H1 (cell line): ENCODE measurements at regions not wholly inside any gene's neighbourhood (a gene's known extent, or its start where the extent isn't known, plus 50 kb on each side); places are given as distances from the start of the nearest gene placed in this dataset.

ENCODE experiments used
- CTCF ChIA-PET: fragments of 300-600 bp; sonication (Branson Sonifier 250); formaldehyde crosslinking; loops from one replicate; lab custom pipeline; 2021; ENCODE audit not compliant: partially characterized antibody; lab: Charles Lee
- POLR2A ChIA-PET: fragments of 300-600 bp; sonication (Branson Sonifier 250); formaldehyde crosslinking; loops from one replicate; lab custom pipeline; 2021; ENCODE audit warnings: inconsistent platforms; ENCODE audit not compliant: partially characterized antibody; lab: Charles Lee
- DNase-seq, 2 experiments: peaks; one replicate each; pipeline versions ENCODE4 v3.0.0 to v3.0.0-alpha.2; 2010 to 2022; ENCODE audit warnings: low spot score in 2 of 2, low read depth in 1 of 2, mixed read lengths in 1 of 2
- FAIRE-seq: peaks from 2 replicates; lab custom pipeline; 2011; peaks lifted over from hg19 to GRCh38; lab: Jason Lieb, UNC
- H2AFZ ChIP-seq: 2 replicates; pipeline ENCODE4 v1.8.1; 2012; ENCODE audit warnings: low read length, inconsistent platforms
- H2AK5ac ChIP-seq: 2 replicates; pipeline ENCODE4 v1.6.1; 2013; ENCODE audit warnings: low read depth, low read length
- H2BK120ac ChIP-seq: replicated peaks from 2 replicates; pipeline ENCODE3; 2013; ENCODE audit warnings: low read depth, low read length, inconsistent platforms
- H2BK12ac ChIP-seq: 2 replicates; pipeline ENCODE4 v1.6.1; 2013; ENCODE audit warnings: low read depth, low read length
- H2BK15ac ChIP-seq: 2 replicates; pipeline ENCODE4 v1.6.1; 2013; ENCODE audit warnings: low read length
- H2BK20ac ChIP-seq: 2 replicates; pipeline ENCODE4 v1.6.1; 2013; ENCODE audit warnings: low read length
- H2BK5ac ChIP-seq: 2 replicates; pipeline ENCODE4 v1.6.1; 2013; ENCODE audit warnings: low read depth, low read length
- H3K14ac ChIP-seq: 2 replicates; pipeline ENCODE4 v1.6.1; 2013; ENCODE audit warnings: inconsistent platforms; ENCODE audit not compliant: insufficient read length
- H3K18ac ChIP-seq: 2 replicates; pipeline ENCODE4 v1.6.1; 2013; ENCODE audit warnings: low read length; ENCODE audit errors: extremely low read depth
- H3K23ac ChIP-seq: 2 replicates; pipeline ENCODE4 v1.6.1; 2013; ENCODE audit warnings: inconsistent platforms; ENCODE audit not compliant: insufficient read length
- H3K23me2 ChIP-seq: 2 replicates; pipeline ENCODE4 v1.6.1; 2013; ENCODE audit warnings: low read depth, low read length
- H3K27ac ChIP-seq: 2 replicates; pipeline ENCODE4 v1.6.1; 2011; ENCODE audit warnings: low read depth, low read length, inconsistent platforms
- H3K27me3 ChIP-seq, 4 experiments: replicated peaks in 1 of 4; 1 replicate in 1 of 4; 2 replicates in 3 of 4; pipeline versions ENCODE4 v1.6.1 to v1.8.1; 2011 to 2013; ENCODE audit warnings: low read length in 3 of 4, mild to moderate bottlenecking in 3 of 4, inconsistent platforms in 2 of 4, mixed read lengths in 2 of 4, moderate library complexity in 1 of 4; ENCODE audit not compliant: control insufficient read depth in 3 of 4, insufficient read depth in 3 of 4; ENCODE audit errors: extremely low read depth in 1 of 4
- H3K36me3 ChIP-seq, 4 experiments: 2 replicates each; pipeline versions ENCODE4 v1.6.1 to v1.8.1; 2011 to 2013; ENCODE audit warnings: mild to moderate bottlenecking in 4 of 4, low read length in 3 of 4, moderate library complexity in 2 of 4, control low read depth in 1 of 4, inconsistent platforms in 1 of 4; ENCODE audit not compliant: insufficient read depth in 4 of 4, control insufficient read depth in 2 of 4
- H3K4ac ChIP-seq: replicated peaks from 2 replicates; pipeline ENCODE3; 2013; ENCODE audit warnings: low read length, low read depth, mixed read lengths, inconsistent platforms; ENCODE audit not compliant: insufficient read length
- H3K4me1 ChIP-seq, 4 experiments: replicated peaks in 1 of 4; 1 replicate in 1 of 4; 2 replicates in 3 of 4; pipeline versions ENCODE4 v1.6.1 to v1.8.1; 2011 to 2013; ENCODE audit warnings: low read length in 3 of 4, inconsistent platforms in 2 of 4, mixed read lengths in 1 of 4; ENCODE audit not compliant: insufficient read depth in 4 of 4, control insufficient read depth in 3 of 4
- H3K4me2 ChIP-seq, 2 experiments: 2 replicates each; pipeline versions ENCODE4 v1.6.1 to v1.8.1; 2011 to 2013; ENCODE audit warnings: low read depth in 2 of 2, low read length in 2 of 2, control low read depth in 1 of 2, inconsistent platforms in 1 of 2, mild to moderate bottlenecking in 1 of 2; ENCODE audit not compliant: insufficient read depth in 1 of 2
- H3K4me3 ChIP-seq, 4 experiments: fragments of 200-600, 300-600 bp in 1 of 4; sonication (generic), shearing (Covaris generic), sonication (Bioruptor Twin) in 1 of 4; 2 replicates each; pipeline versions ENCODE4 v1.5.1 to v1.8.1; 2011 to 2016; ENCODE audit warnings: low read length in 4 of 4, low read depth in 3 of 4, control low read depth in 2 of 4, inconsistent platforms in 2 of 4, mild to moderate bottlenecking in 2 of 4, mixed read lengths in 1 of 4, moderate library complexity in 1 of 4; ENCODE audit not compliant: insufficient read depth in 2 of 4; ENCODE audit errors: extremely low read depth in 1 of 4
- H3K56ac ChIP-seq: replicated peaks from 2 replicates; pipeline ENCODE3; 2013; ENCODE audit warnings: low read depth, mild to moderate bottlenecking, mixed read lengths, low read length, inconsistent platforms; ENCODE audit not compliant: insufficient read length
- H3K79me1 ChIP-seq: 2 replicates; pipeline ENCODE4 v1.6.1; 2013; ENCODE audit warnings: low read depth, low read length, control low read depth
- H3K79me2 ChIP-seq, 2 experiments: 2 replicates each; pipeline versions ENCODE4 v1.6.1 to v1.8.1; 2012 to 2013; ENCODE audit warnings: low read length in 2 of 2, mild to moderate bottlenecking in 2 of 2, inconsistent platforms in 1 of 2; ENCODE audit not compliant: insufficient read depth in 2 of 2, control insufficient read depth in 1 of 2
- H3K9ac ChIP-seq, 4 experiments: replicated peaks in 1 of 4; 1 replicate in 1 of 4; 2 replicates in 3 of 4; pipeline versions ENCODE4 v1.6.1 to v1.8.1; 2011 to 2013; ENCODE audit warnings: low read depth in 3 of 4, low read length in 3 of 4, control low read depth in 2 of 4, mild to moderate bottlenecking in 2 of 4, moderate library complexity in 2 of 4, inconsistent platforms in 1 of 4; ENCODE audit errors: extremely low read depth in 1 of 4
- H3K9me3 ChIP-seq, 2 experiments: 2 replicates each; pipeline versions ENCODE4 v1.6.1 to v1.8.1; 2012 to 2013; ENCODE audit warnings: mild to moderate bottlenecking in 2 of 2, moderate library complexity in 2 of 2, control low read depth in 1 of 2, inconsistent platforms in 1 of 2, low read depth in 1 of 2, low read length in 1 of 2, mixed read lengths in 1 of 2; ENCODE audit not compliant: insufficient read depth in 2 of 2
- H4K20me1 ChIP-seq, 2 experiments: replicated peaks in 1 of 2; 2 replicates each; pipeline versions ENCODE3 to v1.8.1; 2011 to 2013; ENCODE audit warnings: inconsistent platforms in 2 of 2, low read length in 2 of 2, mild to moderate bottlenecking in 1 of 2; ENCODE audit not compliant: insufficient read depth in 2 of 2, control insufficient read depth in 1 of 2
- H4K5ac ChIP-seq: 2 replicates; pipeline ENCODE4 v1.6.1; 2013; ENCODE audit warnings: low read length, low read depth, mixed read lengths, inconsistent platforms; ENCODE audit not compliant: insufficient read length
- H4K8ac ChIP-seq: 2 replicates; pipeline ENCODE4 v1.8.0; 2013; ENCODE audit warnings: mild to moderate bottlenecking, moderate library complexity, low read length, inconsistent platforms; ENCODE audit not compliant: insufficient read depth; ENCODE audit errors: extremely low read depth
- H4K91ac ChIP-seq: replicated peaks from 2 replicates; pipeline ENCODE3; 2013; ENCODE audit warnings: low read length, mixed read lengths, inconsistent platforms; ENCODE audit not compliant: insufficient read length
- ASH2L ChIP-seq: fragments of 200-600, 300-600 bp; sonication (generic); IDR thresholded peaks from one replicate; pipeline ENCODE4 v1.7.1; 2017; ENCODE audit warnings: low read length
- BCL11A ChIP-seq, 2 experiments: IDR thresholded peaks; one replicate each; pipeline ENCODE4 v1.6.1; 2011; ENCODE audit warnings: low read depth in 2 of 2, low read length in 2 of 2, mild to moderate bottlenecking in 2 of 2
- CBX5 ChIP-seq: fragments of 300-800, 300-1000 bp; sonication (generic); IDR thresholded peaks from 2 replicates; pipeline ENCODE4 v1.7.1; 2016; ENCODE audit warnings: antibody characterized with exemption, low read length, low read depth
- CBX8 ChIP-seq: fragments of 300-800, 300-1000 bp; sonication (generic); IDR thresholded peaks from 2 replicates; pipeline ENCODE4 v1.7.1; 2016; ENCODE audit warnings: low read depth, low read length, borderline replicate concordance
- CHD2 ChIP-seq: IDR thresholded peaks from 2 replicates; pipeline ENCODE4 v1.6.1; 2012; ENCODE audit warnings: low read length, improper control_type of control experiment
- CREB1 ChIP-seq: IDR thresholded peaks from 2 replicates; pipeline ENCODE4 v1.6.1; 2012; ENCODE audit warnings: inconsistent platforms
- FOSL1 ChIP-seq: IDR thresholded peaks from 2 replicates; pipeline ENCODE4 v1.6.1; 2011; ENCODE audit warnings: mild to moderate bottlenecking, low read depth, low read length, moderate library complexity; ENCODE audit not compliant: insufficient read depth
- GTF2F1 ChIP-seq: IDR thresholded peaks from 2 replicates; pipeline ENCODE4 v1.6.1; 2012; ENCODE audit warnings: low read depth, low read length, improper control_type of control experiment, borderline replicate concordance
- HDAC6 ChIP-seq: IDR thresholded peaks from one replicate; pipeline ENCODE4 v1.7.1; 2012; ENCODE audit warnings: low read depth, mild to moderate bottlenecking, inconsistent platforms, low read length, moderate library complexity
- JUN ChIP-seq: IDR thresholded peaks from 2 replicates; pipeline ENCODE4 v1.6.1; 2011; ENCODE audit warnings: low read depth, mild to moderate bottlenecking, improper control_type of control experiment, low read length
- JUND ChIP-seq: IDR thresholded peaks from 2 replicates; pipeline ENCODE4 v1.6.1; 2011; ENCODE audit warnings: mild to moderate bottlenecking, improper control_type of control experiment, low read length
- KDM1A ChIP-seq: fragments of 200-600, 300-600 bp; sonication (generic); IDR thresholded peaks from 2 replicates; pipeline ENCODE4 v1.7.1; 2016; ENCODE audit warnings: mild to moderate bottlenecking, low read length, borderline replicate concordance
- NANOG ChIP-seq: IDR thresholded peaks from 2 replicates; pipeline ENCODE4 v1.6.1; 2011; ENCODE audit warnings: low read length, low read depth, mild to moderate bottlenecking, inconsistent platforms; ENCODE audit not compliant: insufficient read depth, poor library complexity, severe bottlenecking
- POLR2AphosphoS5 ChIP-seq: IDR thresholded peaks from 2 replicates; pipeline ENCODE4 v1.6.1; 2011; ENCODE audit warnings: low read depth, low read length
- SP1 ChIP-seq: IDR thresholded peaks from 2 replicates; pipeline ENCODE4 v1.6.1; 2011; ENCODE audit warnings: low read depth, low read length
- SP2 ChIP-seq: IDR thresholded peaks from 2 replicates; pipeline ENCODE4 v1.6.1; 2012; ENCODE audit warnings: mild to moderate bottlenecking, low read length, inconsistent platforms
- WGBS, 2 experiments: shearing (Covaris generic) in 1 of 2; methylation state at CpG; one replicate each; pipeline versions ENCODE4 v1.1.6 to v1.1.7; 2013 to 2015; ENCODE audit warnings: low lambda C conversion rate in 2 of 2, mixed read lengths in 2 of 2, inconsistent platforms in 1 of 2, low coverage in 1 of 2, missing lambda C conversion rate in 1 of 2; ENCODE audit not compliant: insufficient replicate concordance in 2 of 2, insufficient coverage in 1 of 2, insufficient read length in 1 of 2; ENCODE audit errors: extremely low coverage in 1 of 2, missing lambda C conversion rate in 1 of 2; 5-methylcytosine and 5-hydroxymethylcytosine counted together

GRCh38 chr11:70532066-70532440 is 133.7 kb downstream of the CTTN start:
- H3K4me2 ChIP-seq, result peak overlapping the region; percentile 19 to 34; a peak in 2 of 4 replicates
- H4K5ac ChIP-seq, result no peak overlapping the region
- peaks cover 4% of the 10 kb centered on the region for H3K23me2 ChIP-seq
- no peak overlapping the region for H4K91ac ChIP-seq
- H3K36me3 ChIP-seq, result no peaks in the 10 kb centered on the region
- H4K20me1 ChIP-seq, result peaks cover 4 to 5% of the 10 kb centered on the region in 2 experiments
- H3K14ac ChIP-seq, result no peak overlapping the region
- H3K18ac ChIP-seq, result 0 out of 2 replicates have a peak overlapping the region, but pooled peaks have one; percentile 83
- peak; percentile 32 for FAIRE-seq
- no peak overlapping the region for H2AFZ ChIP-seq
- 47% methylated on average over 1 of the region's 1 CpG; no CpG with 5 or more reads in 1 of the 2 experiments for WGBS, 2 experiments
- no peak overlapping the region for H2AK5ac ChIP-seq
- H3K4me3 ChIP-seq, result no peak overlapping the region
- H3K27me3 ChIP-seq, result no peaks in the 10 kb centered on the region
- H3K27ac ChIP-seq, result no peak overlapping the region
- peaks cover 10 to 23% (median 13%) of the 10 kb centered on the region in 4 experiments for H3K4me1 ChIP-seq
- 0 out of 2 replicates have a peak overlapping the region, but pooled peaks have one; percentile 78 for H2BK5ac ChIP-seq
- H3K9me3 ChIP-seq, result no peaks in the 10 kb centered on the region
- H2BK20ac ChIP-seq, result no peak overlapping the region
- no peak overlapping the region for H2BK15ac ChIP-seq
- no peak overlapping the region for H3K9ac ChIP-seq
- H2BK12ac ChIP-seq, result no peak overlapping the region
- no peak overlapping the region for H3K23ac ChIP-seq
- CTCF ChIA-PET, result interaction anchor here (1.2 to 2.2 kb wide), 4 partner anchors 20 to 224 kb away, joined by 3 to 9 read pairs (median 5); no protein-coding TSS in a partner anchor
- H3K4ac ChIP-seq, result no peak overlapping the region
- H3K79me2 ChIP-seq, result no peaks in the 10 kb centered on the region
- POLR2A ChIA-PET, result interaction anchor here (1.4 kb wide), 1 partner anchor 8 kb away, joined by 5 read pairs; no protein-coding TSS in a partner anchor
- DNase-seq, result no peak
- no peak overlapping the region for H2BK120ac ChIP-seq
- peaks cover 6% of the 10 kb centered on the region for H3K79me1 ChIP-seq
- no peak overlapping the region for H3K56ac ChIP-seq
- H4K8ac ChIP-seq, result no peak overlapping the region
- TF ChIP-seq CBX8, result no peak
- TF ChIP-seq JUND, result no peak
- no peak for TF ChIP-seq POLR2AphosphoS5
- TF ChIP-seq KDM1A, result no peak
- no peak for TF ChIP-seq ASH2L
- TF ChIP-seq SP1, result no peak
- TF ChIP-seq CHD2, result no peak
- TF ChIP-seq NANOG, result no peak
- TF ChIP-seq BCL11A (IDR thresholded peaks at IDR 0.05; ENCODE audit: low read depth in 2 of 2, low read length in 2 of 2), result no peak
- TF ChIP-seq SP2, result no peak
- TF ChIP-seq HDAC6, result no peak
- TF ChIP-seq CREB1, result no peak
- no peak for TF ChIP-seq JUN
- TF ChIP-seq GTF2F1, result no peak
- no peak for TF ChIP-seq FOSL1
- TF ChIP-seq CBX5, result no peak
